ENCODE measurements at regions not wholly inside any gene's neighbourhood (a gene's known extent, or its start where the extent isn't known, plus 50 kb on each side); places are given as distances from the start of the nearest gene placed in this dataset.
"Not testable (repeated sequence)": the region's sequence is repeated elsewhere in the genome, so short reads cannot be mapped to it uniquely, and the experiment has no call there.

DNA sequence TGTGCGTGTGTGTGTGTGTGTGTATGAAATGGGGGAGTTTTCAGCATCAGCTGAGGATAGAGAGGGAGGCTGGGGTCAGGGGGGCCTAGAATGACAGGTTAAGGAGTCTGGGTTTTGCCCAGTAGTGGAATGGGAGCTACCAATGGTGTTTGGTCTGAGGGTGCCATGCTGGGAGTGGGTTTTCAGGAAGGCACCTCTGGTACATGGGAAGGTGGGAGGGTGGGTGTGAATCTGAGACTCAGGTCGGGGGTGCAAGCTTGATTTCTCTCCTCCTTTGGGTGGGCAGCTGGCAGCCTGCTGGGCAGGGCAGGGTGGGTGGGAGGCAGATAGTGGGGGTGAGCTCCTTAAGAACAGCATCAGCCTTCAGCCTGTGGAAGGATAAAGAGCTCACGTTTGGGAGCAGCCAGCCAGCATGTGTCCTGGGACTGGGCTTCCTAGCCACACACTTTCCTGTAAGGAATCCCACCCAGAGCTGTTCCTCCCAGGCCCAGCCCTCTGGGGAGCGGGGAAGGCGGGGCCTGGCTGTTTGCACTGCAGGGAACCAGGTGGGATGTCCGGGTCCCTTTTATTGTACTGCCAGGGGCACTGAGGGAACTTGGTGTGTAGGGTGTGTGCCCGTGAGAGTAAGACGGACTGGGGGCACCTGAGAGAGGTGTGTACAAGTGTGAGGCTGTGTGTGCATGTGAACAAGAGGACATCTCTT, 152.8 kb downstream of the FOXD2 start:
- ATAC-seq (replicated peaks; ENCODE audit: extremely low read depth, poor library complexity, severe bottlenecking) (no peak), DNase-seq (ENCODE audit: low spot score in 2 of 2) (no peak)
- Mint-ChIP-seq H3K36me3 (ENCODE audit: insufficient read depth) (no peaks in the 10 kb centered on the region), H3K9me3 (no peaks in the 10 kb centered on the region), H3K4me1 (no peaks in the 10 kb centered on the region), H3K27me3 (peaks cover 18% of the 10 kb centered on the region), H3K27ac (ENCODE audit: low read depth) (no peak overlapping the region), H3K4me3 (no peak overlapping the region)

DNA sequence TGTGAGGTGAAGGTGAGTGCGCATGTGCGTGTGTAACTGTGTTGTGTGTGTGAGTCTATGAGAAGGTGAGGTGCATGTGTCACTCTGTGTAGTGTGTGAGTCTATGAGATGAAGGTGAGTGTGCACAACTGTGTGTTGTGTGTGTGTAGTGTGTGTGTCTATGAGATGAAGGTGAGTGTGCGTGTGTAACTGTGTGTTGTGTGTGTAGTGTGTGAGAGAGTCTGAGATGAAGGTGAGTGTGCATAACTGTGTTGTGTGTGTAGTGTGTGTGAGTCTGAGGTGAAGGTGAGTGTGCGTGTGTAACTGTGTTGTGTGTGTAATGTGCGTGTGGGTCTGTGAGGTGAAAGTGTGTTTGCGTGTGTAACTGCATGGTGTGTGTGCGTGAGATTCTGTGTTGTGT, 154.0 kb downstream of the FOXD2 start:
- Mint-ChIP-seq H3K4me1 (no peaks in the 10 kb centered on the region), H3K9me3 (no peaks in the 10 kb centered on the region), H3K27me3 (peaks cover 19% of the 10 kb centered on the region), H3K27ac (ENCODE audit: low read depth) (no peak overlapping the region), H3K4me3 (no peak overlapping the region), H3K36me3 (ENCODE audit: insufficient read depth) (no peaks in the 10 kb centered on the region)
- ATAC-seq (replicated peaks; ENCODE audit: extremely low read depth, poor library complexity, severe bottlenecking) (no peak), DNase-seq (ENCODE audit: low spot score in 2 of 2) (no peak)

DNA sequence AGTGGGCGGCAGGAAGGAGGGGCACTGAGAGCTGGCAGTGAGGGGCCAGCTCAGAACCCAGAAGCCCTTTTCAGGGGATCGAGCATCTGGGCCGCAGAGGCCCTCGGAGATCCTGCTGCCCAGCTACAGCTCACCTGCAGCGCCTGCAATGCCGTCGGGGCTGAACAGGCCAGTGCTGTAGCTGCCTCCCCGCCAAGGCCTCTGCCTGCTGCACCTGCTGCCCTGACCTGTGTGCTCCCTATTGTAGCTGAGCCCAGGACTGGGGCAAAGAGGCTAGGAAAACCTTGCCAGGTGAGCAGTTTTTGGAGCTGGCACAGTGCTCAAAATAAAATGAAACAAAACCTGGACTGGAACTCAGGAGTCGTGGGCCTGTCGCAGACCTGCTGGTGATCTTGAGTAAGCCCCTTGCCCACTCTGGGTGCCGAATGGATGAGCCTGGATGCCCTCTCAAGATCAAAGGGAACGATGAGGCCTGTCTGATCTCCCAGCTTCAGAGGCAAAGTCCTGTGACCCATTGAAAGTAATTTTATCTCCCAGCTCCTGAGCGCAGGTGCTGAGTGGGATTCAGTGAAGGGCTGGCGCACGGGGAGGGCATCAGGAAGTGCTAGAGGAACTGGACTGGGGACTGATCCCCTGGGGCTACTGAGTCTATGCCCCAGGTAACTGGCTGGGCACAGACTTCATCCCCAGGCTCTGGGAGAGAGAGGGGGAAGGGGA, 154.6 kb downstream of the FOXD2 start:
- Mint-ChIP-seq H3K27ac (ENCODE audit: low read depth) (no peak overlapping the region), H3K36me3 (ENCODE audit: insufficient read depth) (no peaks in the 10 kb centered on the region), H3K27me3 (peaks cover 24% of the 10 kb centered on the region), H3K4me3 (no peak overlapping the region), H3K4me1 (no peaks in the 10 kb centered on the region), H3K9me3 (no peaks in the 10 kb centered on the region)
- no peak for DNase-seq (ENCODE audit: low spot score in 2 of 2)
- no peak for ATAC-seq (replicated peaks; ENCODE audit: extremely low read depth, poor library complexity, severe bottlenecking)

DNA sequence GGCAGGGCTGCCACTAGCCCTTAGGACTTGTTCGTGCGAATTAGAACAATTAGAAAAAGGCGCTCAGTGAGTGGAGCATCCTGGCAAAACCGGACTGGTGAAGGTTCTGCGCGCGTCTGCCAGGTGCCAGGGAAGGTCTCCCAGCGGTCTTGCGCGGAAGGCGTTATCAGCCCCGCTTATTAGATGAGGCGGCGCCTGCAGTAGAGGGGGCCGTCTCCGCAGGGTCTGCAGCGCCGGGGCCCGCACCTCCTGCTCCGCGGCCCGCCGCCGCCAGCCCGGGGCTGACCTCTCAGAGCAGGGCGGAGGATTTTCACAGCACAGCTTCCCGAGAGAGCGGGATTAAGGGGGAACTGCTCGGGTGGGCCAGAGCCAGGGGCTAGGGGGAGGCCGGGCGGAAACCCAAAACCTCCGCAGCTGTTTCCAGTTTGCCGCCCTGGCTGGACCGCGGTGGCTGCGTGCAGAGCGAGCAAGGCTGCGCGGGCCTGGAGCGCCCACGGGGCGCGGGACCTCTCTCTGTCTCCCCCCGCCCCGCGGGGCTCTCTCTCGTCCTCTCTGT, 155.2 kb downstream of the FOXD2 start:
- no peaks in the 10 kb centered on the region for H3K4me1 Mint-ChIP-seq
- no peak overlapping the region for H3K27ac Mint-ChIP-seq (ENCODE audit: low read depth)
- H3K9me3 Mint-ChIP-seq = no peaks in the 10 kb centered on the region
- DNase-seq (ENCODE audit: low spot score in 2 of 2) = no peak
- peaks cover 30% of the 10 kb centered on the region for H3K27me3 Mint-ChIP-seq
- H3K4me3 Mint-ChIP-seq = no peak overlapping the region
- no peak for ATAC-seq (replicated peaks; ENCODE audit: extremely low read depth, poor library complexity, severe bottlenecking)
- no peaks in the 10 kb centered on the region for H3K36me3 Mint-ChIP-seq (ENCODE audit: insufficient read depth)

DNA sequence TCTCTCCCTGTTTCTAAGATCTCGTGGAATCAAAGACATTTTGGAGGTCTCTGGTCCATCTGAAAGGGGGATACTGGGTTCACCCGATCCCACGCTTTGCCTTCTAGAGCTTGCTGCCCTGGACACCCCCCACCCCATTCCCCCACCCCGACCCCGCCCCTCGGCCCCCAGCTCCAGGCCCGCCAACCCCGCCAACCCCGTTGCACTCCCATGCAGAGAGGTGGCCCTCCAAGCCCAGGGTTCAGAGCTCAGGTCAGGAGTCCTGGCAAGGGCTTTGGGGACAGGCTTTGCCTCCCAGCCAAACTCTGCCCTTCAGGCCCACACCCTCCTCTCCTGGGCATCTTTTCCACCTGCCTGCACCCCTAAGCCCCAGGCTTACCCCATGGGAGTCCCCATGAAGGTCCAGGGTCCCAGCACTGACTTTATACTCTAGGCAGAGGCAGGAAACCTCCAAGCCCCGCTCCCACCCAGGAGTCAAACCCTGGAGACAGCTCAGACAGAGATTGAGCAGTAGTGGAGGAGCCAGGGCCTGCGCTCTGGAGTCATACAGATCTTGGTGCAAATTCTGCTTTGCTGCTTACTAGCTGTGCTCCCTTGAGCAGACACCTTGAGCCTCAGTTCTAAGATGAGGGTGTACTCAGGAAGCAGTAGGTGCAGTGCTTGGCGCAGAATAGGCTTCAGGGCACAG, 155.9 kb downstream of the FOXD2 start:
- Mint-ChIP-seq H3K4me3 (no peak overlapping the region), H3K9me3 (no peaks in the 10 kb centered on the region), H3K27ac (ENCODE audit: low read depth) (no peak overlapping the region), H3K27me3 (peaks cover 37% of the 10 kb centered on the region), H3K4me1 (no peaks in the 10 kb centered on the region), H3K36me3 (ENCODE audit: insufficient read depth) (no peaks in the 10 kb centered on the region)
- no peak for DNase-seq (ENCODE audit: low spot score in 2 of 2)
- no peak for ATAC-seq (replicated peaks; ENCODE audit: extremely low read depth, poor library complexity, severe bottlenecking)

DNA sequence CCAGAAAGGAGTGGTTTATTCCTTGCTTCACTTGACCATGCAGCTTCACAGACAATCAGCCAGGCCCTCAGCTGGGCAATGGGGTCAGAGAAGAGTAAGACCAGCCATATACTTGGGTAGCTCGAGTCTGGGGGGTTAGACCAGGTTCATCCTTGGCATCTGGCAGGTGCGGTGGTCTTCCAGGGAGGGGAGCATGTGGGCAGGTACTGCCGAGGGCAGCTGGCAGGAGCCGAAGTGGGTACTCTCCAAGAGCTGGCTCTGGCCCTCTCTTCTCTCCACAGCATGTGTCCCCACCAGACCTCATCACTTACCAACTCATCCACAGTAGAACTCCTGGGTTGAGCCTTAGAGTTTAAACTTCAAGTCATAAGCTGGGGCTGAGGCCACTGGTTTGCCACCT, 156.8 kb downstream of the FOXD2 start:
- no peaks in the 10 kb centered on the region for H3K36me3 Mint-ChIP-seq (ENCODE audit: insufficient read depth)
- no peak for ATAC-seq (replicated peaks; ENCODE audit: extremely low read depth, poor library complexity, severe bottlenecking)
- no peak for DNase-seq (ENCODE audit: low spot score in 2 of 2)
- H3K27me3 Mint-ChIP-seq = peaks cover 46% of the 10 kb centered on the region
- no peak overlapping the region for H3K27ac Mint-ChIP-seq (ENCODE audit: low read depth)
- H3K4me3 Mint-ChIP-seq = no peak overlapping the region
- peaks cover 8% of the 10 kb centered on the region for H3K9me3 Mint-ChIP-seq
- no peaks in the 10 kb centered on the region for H3K4me1 Mint-ChIP-seq

DNA sequence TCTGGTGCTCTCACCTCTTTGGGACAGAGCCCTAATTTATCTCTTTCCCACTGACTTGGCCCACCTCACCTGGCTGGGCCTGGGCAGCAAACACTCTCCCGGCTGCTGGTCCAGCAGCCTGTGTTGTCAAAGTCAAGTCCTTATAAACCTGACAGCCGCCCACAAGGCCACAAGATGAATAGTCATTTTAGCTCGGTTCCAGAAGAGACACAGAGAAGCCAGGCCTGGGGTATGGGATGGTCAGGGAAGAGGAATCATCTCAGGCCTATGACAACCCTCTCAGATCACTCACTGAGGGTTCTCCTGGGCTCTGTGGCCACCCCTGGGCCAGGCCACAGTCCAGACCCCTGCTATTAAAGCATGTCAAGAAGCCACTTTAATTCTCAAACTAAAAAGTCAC, 158.5 kb downstream of the FOXD2 start:
- H3K36me3 Mint-ChIP-seq (ENCODE audit: insufficient read depth) = no peaks in the 10 kb centered on the region
- H3K27me3 Mint-ChIP-seq = peaks cover 57% of the 10 kb centered on the region
- no peaks in the 10 kb centered on the region for H3K4me1 Mint-ChIP-seq
- no peak overlapping the region for H3K4me3 Mint-ChIP-seq
- ATAC-seq (replicated peaks; ENCODE audit: extremely low read depth, poor library complexity, severe bottlenecking) = no peak
- no peak overlapping the region for H3K27ac Mint-ChIP-seq (ENCODE audit: low read depth)
- H3K9me3 Mint-ChIP-seq = peaks cover 9% of the 10 kb centered on the region
- no peak for DNase-seq (ENCODE audit: low spot score in 2 of 2)

DNA sequence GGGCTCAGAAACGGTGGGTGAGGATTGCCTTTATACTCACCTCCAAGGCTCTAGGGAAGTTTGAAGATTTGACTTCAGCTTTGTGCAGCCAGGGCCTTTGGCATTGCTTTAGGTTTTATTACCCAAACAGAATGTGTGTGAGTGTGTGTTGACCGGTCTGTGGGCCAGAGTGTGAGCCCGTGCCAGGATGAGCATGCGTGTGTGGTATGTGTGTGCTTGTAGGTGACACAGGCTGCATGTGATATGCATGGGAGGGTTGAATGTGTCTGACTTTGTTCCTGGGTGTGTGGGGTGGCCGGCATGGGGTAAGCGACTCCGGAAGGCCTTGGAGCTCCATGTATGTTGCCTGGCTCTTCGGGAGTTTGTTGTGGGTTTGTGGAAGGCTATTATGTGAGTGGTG, 160.5 kb downstream of the FOXD2 start:
- H3K4me3 Mint-ChIP-seq = no peak overlapping the region
- DNase-seq (ENCODE audit: low spot score in 2 of 2) (no peak), ATAC-seq (replicated peaks; ENCODE audit: extremely low read depth, poor library complexity, severe bottlenecking) (no peak)
- no peak overlapping the region for H3K27ac Mint-ChIP-seq (ENCODE audit: low read depth)
- peaks cover 20% of the 10 kb centered on the region for H3K9me3 Mint-ChIP-seq
- peaks cover 78% of the 10 kb centered on the region for H3K27me3 Mint-ChIP-seq
- no peaks in the 10 kb centered on the region for H3K36me3 Mint-ChIP-seq (ENCODE audit: insufficient read depth)
- H3K4me1 Mint-ChIP-seq = no peaks in the 10 kb centered on the region

DNA sequence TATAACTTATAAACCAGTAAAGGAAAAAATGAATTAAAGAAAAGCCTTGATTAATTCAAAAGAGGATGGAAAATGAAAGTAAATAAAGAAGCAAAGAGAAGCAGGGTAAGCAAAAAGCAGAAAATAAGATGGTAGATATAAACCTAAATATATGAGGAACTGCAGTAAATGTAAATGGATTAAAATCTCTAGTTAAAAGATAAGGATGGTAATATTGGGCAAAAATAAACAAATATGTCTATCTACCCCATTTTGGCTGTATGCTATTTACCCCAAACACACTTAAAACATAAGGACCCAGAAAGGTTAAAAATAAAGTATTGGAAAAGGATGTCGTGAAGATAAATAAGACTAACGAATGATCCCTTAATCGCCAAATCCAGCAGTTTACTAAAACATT, 161.9 kb downstream of the FOXD2 start:
- ATAC-seq (replicated peaks; ENCODE audit: extremely low read depth, poor library complexity, severe bottlenecking) (no peak), DNase-seq (ENCODE audit: low spot score in 2 of 2) (no peak)
- Mint-ChIP-seq H3K4me3 (no peak overlapping the region), H3K27me3 (peaks cover 73% of the 10 kb centered on the region), H3K36me3 (ENCODE audit: insufficient read depth) (no peaks in the 10 kb centered on the region), H3K9me3 (peaks cover 20% of the 10 kb centered on the region), H3K4me1 (no peaks in the 10 kb centered on the region), H3K27ac (ENCODE audit: low read depth) (no peak overlapping the region)

DNA sequence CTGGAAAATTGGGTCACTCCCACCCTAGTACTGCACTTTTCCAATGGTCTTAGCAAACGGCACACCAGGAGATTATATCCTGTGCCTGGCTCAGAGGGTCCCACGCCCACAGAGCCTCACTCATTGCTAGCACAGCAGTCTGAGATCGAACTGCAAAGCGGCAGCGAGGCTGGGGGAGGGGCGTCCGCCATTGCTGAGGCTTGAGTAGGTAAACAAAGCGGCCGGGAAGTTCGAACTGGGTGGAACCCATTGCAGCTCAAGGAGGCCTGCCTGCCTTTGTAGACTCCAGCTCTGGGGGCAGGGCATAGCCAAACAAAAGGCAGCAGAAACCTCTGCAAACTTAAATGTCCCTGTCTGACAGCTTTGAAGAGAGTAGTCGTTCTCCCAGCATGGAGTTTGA, 164.6 kb downstream of the FOXD2 start:
- H3K36me3 Mint-ChIP-seq (ENCODE audit: insufficient read depth); H3K27ac Mint-ChIP-seq (ENCODE audit: low read depth); H3K4me3 Mint-ChIP-seq; ATAC-seq (replicated peaks; ENCODE audit: extremely low read depth, poor library complexity, severe bottlenecking); DNase-seq (ENCODE audit: low spot score in 2 of 2); H3K4me1 Mint-ChIP-seq: not testable (repeated sequence)
- Mint-ChIP-seq H3K9me3 (peaks cover 26% of the 10 kb centered on the region), H3K27me3 (peaks cover 77% of the 10 kb centered on the region)

DNA sequence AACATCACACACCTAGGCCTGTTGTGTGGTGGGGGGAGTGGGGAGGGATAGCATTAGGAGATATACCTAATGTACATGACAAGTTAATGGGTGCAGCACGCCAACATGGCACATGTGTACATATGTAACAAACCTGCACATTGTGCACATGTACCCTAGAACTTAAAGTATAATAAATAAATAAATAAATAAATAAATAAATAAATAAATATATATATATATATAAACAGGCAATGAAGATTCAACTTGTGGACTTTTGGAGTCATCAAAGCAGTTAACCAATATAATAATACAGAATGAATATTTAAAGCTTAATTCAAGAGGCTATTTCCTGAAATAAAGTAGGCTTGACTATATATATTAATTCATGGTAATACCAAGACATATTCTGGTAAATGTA, 167.0 kb downstream of the FOXD2 start:
- DNase-seq (ENCODE audit: low spot score in 2 of 2); ATAC-seq (replicated peaks; ENCODE audit: extremely low read depth, poor library complexity, severe bottlenecking); H3K4me3 Mint-ChIP-seq: not testable (repeated sequence)

DNA sequence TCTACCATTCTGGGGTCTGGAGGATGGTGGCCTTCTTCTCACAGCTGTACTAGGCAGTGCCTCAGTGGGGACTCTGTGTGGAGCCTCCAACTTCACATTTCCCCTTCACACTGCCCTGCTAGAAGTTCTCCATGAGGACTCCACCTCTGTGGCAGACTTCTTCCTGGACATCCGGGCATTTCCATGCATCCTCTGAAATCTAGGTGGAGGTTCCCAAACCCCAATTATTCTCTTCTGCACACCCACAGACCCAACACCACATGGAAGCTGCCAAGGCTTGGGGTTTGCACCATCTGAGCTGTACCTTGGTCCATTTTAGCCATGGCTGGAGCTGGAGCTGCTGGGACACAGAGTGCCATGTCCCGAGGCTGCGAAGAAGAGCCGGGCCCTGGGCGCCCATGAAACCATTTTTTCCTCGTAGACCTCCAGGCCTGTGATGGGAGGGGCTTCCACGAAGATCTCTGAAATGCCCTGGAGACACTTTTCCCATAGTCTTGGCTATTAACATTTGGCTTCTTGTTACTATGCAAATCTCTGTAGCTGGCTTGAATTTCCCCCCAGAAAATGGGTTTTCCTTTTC, 170.5 kb downstream of the FOXD2 start:
- no peak overlapping the region for H3K4me3 Mint-ChIP-seq
- peaks cover 7% of the 10 kb centered on the region for H3K9me3 Mint-ChIP-seq
- no peak for ATAC-seq (replicated peaks; ENCODE audit: extremely low read depth, poor library complexity, severe bottlenecking)
- H3K27ac Mint-ChIP-seq (ENCODE audit: low read depth) = no peak overlapping the region
- no peaks in the 10 kb centered on the region for H3K4me1 Mint-ChIP-seq
- no peaks in the 10 kb centered on the region for H3K36me3 Mint-ChIP-seq (ENCODE audit: insufficient read depth)
- no peak for DNase-seq (ENCODE audit: low spot score in 2 of 2)
- H3K27me3 Mint-ChIP-seq = peaks cover 40% of the 10 kb centered on the region

More for the DNA sequence above, 167.0 kb downstream of the FOXD2 start:
- H3K4me1 Mint-ChIP-seq; H3K36me3 Mint-ChIP-seq (ENCODE audit: insufficient read depth); H3K27ac Mint-ChIP-seq (ENCODE audit: low read depth): not testable (repeated sequence)
- Mint-ChIP-seq H3K27me3 (peaks cover 69% of the 10 kb centered on the region), H3K9me3 (peaks cover 18% of the 10 kb centered on the region)
